ENCODE measurements at regions not wholly inside any gene's neighbourhood (a gene's known extent, or its start where the extent isn't known, plus 50 kb on each side); places are given as distances from the start of the nearest gene placed in this dataset.
A peak's percentile ranks its signal among the peaks of the same experiment; 100 is the strongest.

- Histone ChIP-seq H3K27me3 (ENCODE audit: control insufficient read depth, insufficient read depth, low read length) (no peaks in the 10 kb centered on the region), H3K9me3 (ENCODE audit: control insufficient read depth, insufficient read depth, low read depth, low read length) (no peaks in the 10 kb centered on the region), H3K4me3 (ENCODE audit: low read depth in 2 of 2, low read length in 2 of 2) (no peak overlapping the region), H3K27ac (ENCODE audit: low read length) (no peak overlapping the region), H3K36me3 (ENCODE audit: control insufficient read depth, insufficient read depth, low read length) (no peaks in the 10 kb centered on the region), H3K4me1 (ENCODE audit: control insufficient read depth, insufficient read depth, low read length) (no peaks in the 10 kb centered on the region)
- no peak for DNase-seq (ENCODE audit: low read depth, low spot score)
- in situ Hi-C loops (cut with HindIII; ENCODE audit: low pct_unique_long_range_greater_than_20kb, low sequenced_read_pairs): no loop called here
- ChIA-PET CTCF (no interaction called here), POLR2A (no interaction called here)
- BruUV-seq (replicated peaks): no TSS peak
- intact Hi-C loops (cut with micrococcal nuclease; ENCODE audit: unreplicated experiment): no loop called here
- ATAC-seq: no peak; the same call in 1 of the 2 replicates
- TF ChIP-seq CTCF (IDR thresholded peaks at IDR 0.05) (peak; percentile 34), REST (IDR thresholded peaks at IDR 0.05; ENCODE audit: insufficient read depth in 1 of 2, low read depth in 2 of 2, low read length in 1 of 2) (no peak)
Observed at GRCh38 chr3:132803889-132804288, 81.7 kb upstream of the NPHP3 start.

- Histone ChIP-seq H3K4me1 (ENCODE audit: control insufficient read depth, insufficient read depth, low read length) (no peaks in the 10 kb centered on the region), H3K27ac (ENCODE audit: low read length) (no peak overlapping the region), H3K36me3 (ENCODE audit: control insufficient read depth, insufficient read depth, low read length) (no peaks in the 10 kb centered on the region), H3K27me3 (ENCODE audit: control insufficient read depth, insufficient read depth, low read length) (no peaks in the 10 kb centered on the region), H3K9me3 (ENCODE audit: control insufficient read depth, insufficient read depth, low read depth, low read length) (no peaks in the 10 kb centered on the region), H3K4me3 (ENCODE audit: low read depth in 2 of 2, low read length in 2 of 2) (no peak overlapping the region)
- ATAC-seq (no peak), DNase-seq (ENCODE audit: low read depth, low spot score) (no peak)
- TF ChIP-seq CTCF (IDR thresholded peaks at IDR 0.05) (no peak), REST (IDR thresholded peaks at IDR 0.05; ENCODE audit: insufficient read depth in 1 of 2, low read depth in 2 of 2, low read length in 1 of 2) (no peak), POLR2AphosphoS5 (IDR thresholded peaks at IDR 0.05; ENCODE audit: low read depth, low read length) (no peak), TCF7L2 (IDR thresholded peaks at IDR 0.05; ENCODE audit: low read depth, low read length) (no peak), SIN3A (IDR thresholded peaks at IDR 0.05; ENCODE audit: borderline replicate concordance, insufficient read depth, low read depth, low read length) (no peak)
- no TSS peak for BruUV-seq (replicated peaks)
- in situ Hi-C loops (cut with HindIII; ENCODE audit: low pct_unique_long_range_greater_than_20kb, low sequenced_read_pairs) (no loop called here), intact Hi-C loops (cut with micrococcal nuclease; ENCODE audit: unreplicated experiment) (no loop called here)
- ChIA-PET POLR2A (no interaction called here), CTCF (no interaction called here)
Observed at GRCh38 chr3:132800958-132801357, 78.7 kb upstream of the NPHP3 start.

All from Panc1 (cell line).